ENCODE measurements at regions not wholly inside any gene's neighbourhood (a gene's known extent, or its start where the extent isn't known, plus 50 kb on each side); places are given as distances from the start of the nearest gene placed in this dataset.

- TF ChIP-seq CTCF (conservative IDR thresholded peaks at IDR 0.05; ENCODE audit: low read depth in 2 of 2) (no peak), POLR2AphosphoS5 (IDR thresholded peaks at IDR 0.05; ENCODE audit: low read depth) (no peak), REST (IDR thresholded peaks at IDR 0.05; ENCODE audit: unreplicated experiment) (no peak), ETS1 (IDR thresholded peaks at IDR 0.05) (no peak), JUNB (IDR thresholded peaks at IDR 0.05; ENCODE audit: unreplicated experiment) (no peak), EZH2 (IDR thresholded peaks at IDR 0.05; ENCODE audit: low read depth, unreplicated experiment) (no peak), EZH2phosphoT487 (IDR thresholded peaks at IDR 0.05; ENCODE audit: unreplicated experiment) (no peak)
Observed at GRCh38 chr6:118740372-118740771, 89.0 kb upstream of the CEP85L start.
